K562 (cell line): ENCODE measurements at regions not wholly inside any gene's neighbourhood (a gene's known extent, or its start where the extent isn't known, plus 50 kb on each side); places are given as distances from the start of the nearest gene placed in this dataset.

Experiments
- C11orf30 ChIP-seq: fragments of 450-650 bp; IDR thresholded peaks from 2 replicates; pipeline ENCODE4 v1.6.1; 2016; ENCODE audit warnings: low read depth, mild to moderate bottlenecking
- CREB1 ChIP-seq, 2 experiments: sonication (generic) in 1 of 2; formaldehyde crosslinking in 1 of 2; IDR thresholded peaks; 2 replicates each; pipeline versions ENCODE4 v1.6.1 to v1.8.0; 2012 to 2022; ENCODE audit warnings: inconsistent platforms in 1 of 2, mild to moderate bottlenecking in 1 of 2, missing genetic modification reagents in 1 of 2, moderate library complexity in 1 of 2
- ETV1 ChIP-seq: fragments of 450-650 bp; conservative IDR thresholded peaks from 2 replicates; pipeline ENCODE4 v1.6.1; 2016; ENCODE audit warnings: missing genetic modification characterization, control low read depth, low read depth, missing compliant biosample characterization
- FOXK2 ChIP-seq, 2 experiments: fragments of 450-650 bp; IDR thresholded peaks in 1 of 2; conservative IDR thresholded peaks in 1 of 2; 2 replicates each; pipeline ENCODE4 v1.6.1; 2016; ENCODE audit warnings: low read depth in 2 of 2, mild to moderate bottlenecking in 1 of 2
- GTF2F1 ChIP-seq: IDR thresholded peaks from 2 replicates; pipeline ENCODE4 v1.6.1; 2011; ENCODE audit warnings: low read depth, low read length, improper control_type of control experiment
- HDAC1 ChIP-seq, 2 experiments: fragments of 450-650 bp; IDR thresholded peaks; 2 replicates each; pipeline ENCODE4 v1.6.1; 2016 to 2017; ENCODE audit warnings: inconsistent platforms in 1 of 2, mild to moderate bottlenecking in 1 of 2, moderate library complexity in 1 of 2
- HNRNPL ChIP-seq: fragments of 200-400 bp; formaldehyde crosslinking; IDR thresholded peaks from 2 replicates; pipeline ENCODE4 v1.6.1; 2017; ENCODE audit warnings: low read depth, mild to moderate bottlenecking, low read length
- MTA1 ChIP-seq: fragments of 450-650 bp; IDR thresholded peaks from 2 replicates; pipeline ENCODE4 v1.6.1; 2017; ENCODE audit warnings: borderline replicate concordance
- STAT5A ChIP-seq: IDR thresholded peaks from 2 replicates; pipeline ENCODE4 v1.6.1; 2012; ENCODE audit warnings: low read length, inconsistent platforms, borderline replicate concordance
- ZNF398 ChIP-seq: fragments of 250-450 bp; sonication (Bioruptor Pico); IDR thresholded peaks from 2 replicates; pipeline ENCODE4 v1.8.0; 2021; ENCODE audit warnings: moderate library complexity, mild to moderate bottlenecking, inconsistent platforms
- ZNF561 ChIP-seq: fragments of 450-650 bp; formaldehyde crosslinking; conservative IDR thresholded peaks from 2 replicates; pipeline ENCODE4 v1.4.0; 2020; ENCODE audit warnings: mild to moderate bottlenecking, moderate library complexity
- ZNF584 ChIP-seq: fragments of 200-800 bp; sonication (Bioruptor generic); IDR thresholded peaks from 2 replicates; pipeline ENCODE4 v1.6.1; 2016; ENCODE audit warnings: low read depth, mild to moderate bottlenecking, missing genetic modification characterization, missing compliant biosample characterization
- ZNF778 ChIP-seq: fragments of 450-650 bp; formaldehyde crosslinking; IDR thresholded peaks from 2 replicates; pipeline ENCODE4 v1.4.0; 2020; ENCODE audit warnings: mild to moderate bottlenecking, moderate library complexity
- TF ChIP-seq, protein P1 (sequence below): fragments of 450-650 bp; IDR thresholded peaks from 2 replicates; pipeline ENCODE4 v1.6.1; 2016; ENCODE audit warnings: mild to moderate bottlenecking, moderate library complexity
- TF ChIP-seq, protein P2 (sequence below): sonication (generic); formaldehyde crosslinking; IDR thresholded peaks from 2 replicates; pipeline ENCODE4 v1.5.0; 2020; ENCODE audit warnings: missing genetic modification reagents

GRCh38 chr3:153221748-153222162 lies 59.7 kb downstream of the RAP2B start (continued):
- TF ChIP-seq, protein P1, sequence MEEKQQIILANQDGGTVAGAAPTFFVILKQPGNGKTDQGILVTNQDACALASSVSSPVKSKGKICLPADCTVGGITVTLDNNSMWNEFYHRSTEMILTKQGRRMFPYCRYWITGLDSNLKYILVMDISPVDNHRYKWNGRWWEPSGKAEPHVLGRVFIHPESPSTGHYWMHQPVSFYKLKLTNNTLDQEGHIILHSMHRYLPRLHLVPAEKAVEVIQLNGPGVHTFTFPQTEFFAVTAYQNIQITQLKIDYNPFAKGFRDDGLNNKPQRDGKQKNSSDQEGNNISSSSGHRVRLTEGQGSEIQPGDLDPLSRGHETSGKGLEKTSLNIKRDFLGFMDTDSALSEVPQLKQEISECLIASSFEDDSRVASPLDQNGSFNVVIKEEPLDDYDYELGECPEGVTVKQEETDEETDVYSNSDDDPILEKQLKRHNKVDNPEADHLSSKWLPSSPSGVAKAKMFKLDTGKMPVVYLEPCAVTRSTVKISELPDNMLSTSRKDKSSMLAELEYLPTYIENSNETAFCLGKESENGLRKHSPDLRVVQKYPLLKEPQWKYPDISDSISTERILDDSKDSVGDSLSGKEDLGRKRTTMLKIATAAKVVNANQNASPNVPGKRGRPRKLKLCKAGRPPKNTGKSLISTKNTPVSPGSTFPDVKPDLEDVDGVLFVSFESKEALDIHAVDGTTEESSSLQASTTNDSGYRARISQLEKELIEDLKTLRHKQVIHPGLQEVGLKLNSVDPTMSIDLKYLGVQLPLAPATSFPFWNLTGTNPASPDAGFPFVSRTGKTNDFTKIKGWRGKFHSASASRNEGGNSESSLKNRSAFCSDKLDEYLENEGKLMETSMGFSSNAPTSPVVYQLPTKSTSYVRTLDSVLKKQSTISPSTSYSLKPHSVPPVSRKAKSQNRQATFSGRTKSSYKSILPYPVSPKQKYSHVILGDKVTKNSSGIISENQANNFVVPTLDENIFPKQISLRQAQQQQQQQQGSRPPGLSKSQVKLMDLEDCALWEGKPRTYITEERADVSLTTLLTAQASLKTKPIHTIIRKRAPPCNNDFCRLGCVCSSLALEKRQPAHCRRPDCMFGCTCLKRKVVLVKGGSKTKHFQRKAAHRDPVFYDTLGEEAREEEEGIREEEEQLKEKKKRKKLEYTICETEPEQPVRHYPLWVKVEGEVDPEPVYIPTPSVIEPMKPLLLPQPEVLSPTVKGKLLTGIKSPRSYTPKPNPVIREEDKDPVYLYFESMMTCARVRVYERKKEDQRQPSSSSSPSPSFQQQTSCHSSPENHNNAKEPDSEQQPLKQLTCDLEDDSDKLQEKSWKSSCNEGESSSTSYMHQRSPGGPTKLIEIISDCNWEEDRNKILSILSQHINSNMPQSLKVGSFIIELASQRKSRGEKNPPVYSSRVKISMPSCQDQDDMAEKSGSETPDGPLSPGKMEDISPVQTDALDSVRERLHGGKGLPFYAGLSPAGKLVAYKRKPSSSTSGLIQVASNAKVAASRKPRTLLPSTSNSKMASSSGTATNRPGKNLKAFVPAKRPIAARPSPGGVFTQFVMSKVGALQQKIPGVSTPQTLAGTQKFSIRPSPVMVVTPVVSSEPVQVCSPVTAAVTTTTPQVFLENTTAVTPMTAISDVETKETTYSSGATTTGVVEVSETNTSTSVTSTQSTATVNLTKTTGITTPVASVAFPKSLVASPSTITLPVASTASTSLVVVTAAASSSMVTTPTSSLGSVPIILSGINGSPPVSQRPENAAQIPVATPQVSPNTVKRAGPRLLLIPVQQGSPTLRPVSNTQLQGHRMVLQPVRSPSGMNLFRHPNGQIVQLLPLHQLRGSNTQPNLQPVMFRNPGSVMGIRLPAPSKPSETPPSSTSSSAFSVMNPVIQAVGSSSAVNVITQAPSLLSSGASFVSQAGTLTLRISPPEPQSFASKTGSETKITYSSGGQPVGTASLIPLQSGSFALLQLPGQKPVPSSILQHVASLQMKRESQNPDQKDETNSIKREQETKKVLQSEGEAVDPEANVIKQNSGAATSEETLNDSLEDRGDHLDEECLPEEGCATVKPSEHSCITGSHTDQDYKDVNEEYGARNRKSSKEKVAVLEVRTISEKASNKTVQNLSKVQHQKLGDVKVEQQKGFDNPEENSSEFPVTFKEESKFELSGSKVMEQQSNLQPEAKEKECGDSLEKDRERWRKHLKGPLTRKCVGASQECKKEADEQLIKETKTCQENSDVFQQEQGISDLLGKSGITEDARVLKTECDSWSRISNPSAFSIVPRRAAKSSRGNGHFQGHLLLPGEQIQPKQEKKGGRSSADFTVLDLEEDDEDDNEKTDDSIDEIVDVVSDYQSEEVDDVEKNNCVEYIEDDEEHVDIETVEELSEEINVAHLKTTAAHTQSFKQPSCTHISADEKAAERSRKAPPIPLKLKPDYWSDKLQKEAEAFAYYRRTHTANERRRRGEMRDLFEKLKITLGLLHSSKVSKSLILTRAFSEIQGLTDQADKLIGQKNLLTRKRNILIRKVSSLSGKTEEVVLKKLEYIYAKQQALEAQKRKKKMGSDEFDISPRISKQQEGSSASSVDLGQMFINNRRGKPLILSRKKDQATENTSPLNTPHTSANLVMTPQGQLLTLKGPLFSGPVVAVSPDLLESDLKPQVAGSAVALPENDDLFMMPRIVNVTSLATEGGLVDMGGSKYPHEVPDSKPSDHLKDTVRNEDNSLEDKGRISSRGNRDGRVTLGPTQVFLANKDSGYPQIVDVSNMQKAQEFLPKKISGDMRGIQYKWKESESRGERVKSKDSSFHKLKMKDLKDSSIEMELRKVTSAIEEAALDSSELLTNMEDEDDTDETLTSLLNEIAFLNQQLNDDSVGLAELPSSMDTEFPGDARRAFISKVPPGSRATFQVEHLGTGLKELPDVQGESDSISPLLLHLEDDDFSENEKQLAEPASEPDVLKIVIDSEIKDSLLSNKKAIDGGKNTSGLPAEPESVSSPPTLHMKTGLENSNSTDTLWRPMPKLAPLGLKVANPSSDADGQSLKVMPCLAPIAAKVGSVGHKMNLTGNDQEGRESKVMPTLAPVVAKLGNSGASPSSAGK = peak; percentile 75
- TF ChIP-seq STAT5A (0 out of 2 replicates have a peak, but pooled peaks have one; percentile 43), FOXK2 (conservative IDR thresholded peaks at IDR 0.05 in 1 of 2, IDR thresholded peaks at IDR 0.05 in 1 of 2; ENCODE audit: low read depth in 2 of 2) (no peak; a peak in 1 of 4 replicates), GTF2F1 (no peak), ZNF561 (CRISPR knock-in tag) (no peak), C11orf30 (peak; percentile 30; the same call in 1 of the 2 replicates), ZNF778 (CRISPR knock-in tag) (no peak), ETV1 (tag) (peak; percentile 96), CREB1 (IDR thresholded peaks at IDR 0.05) (no peak), CREB1 (CRISPR knock-in tag; IDR thresholded peaks at IDR 0.05) (no peak; the same call in 1 of the 2 replicates), ZNF584 (CRISPR knock-in tag) (no peak; the same call in 1 of the 2 replicates), MTA1 (no peak), HDAC1 (IDR thresholded peaks at IDR 0.05) (peak in 1 of 2 experiments; percentile 73; a peak in 2 of 4 replicates), ZNF398 (CRISPR knock-in tag) (no peak), HNRNPL (no peak)
- TF ChIP-seq, protein P2, sequence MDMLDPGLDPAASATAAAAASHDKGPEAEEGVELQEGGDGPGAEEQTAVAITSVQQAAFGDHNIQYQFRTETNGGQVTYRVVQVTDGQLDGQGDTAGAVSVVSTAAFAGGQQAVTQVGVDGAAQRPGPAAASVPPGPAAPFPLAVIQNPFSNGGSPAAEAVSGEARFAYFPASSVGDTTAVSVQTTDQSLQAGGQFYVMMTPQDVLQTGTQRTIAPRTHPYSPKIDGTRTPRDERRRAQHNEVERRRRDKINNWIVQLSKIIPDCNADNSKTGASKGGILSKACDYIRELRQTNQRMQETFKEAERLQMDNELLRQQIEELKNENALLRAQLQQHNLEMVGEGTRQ (CRISPR knock-in tag) = no peak
